GM21526 (cell line): ENCODE measurements at regions not wholly inside any gene's neighbourhood (a gene's known extent, or its start where the extent isn't known, plus 50 kb on each side); places are given as distances from the start of the nearest gene placed in this dataset.

ENCODE experiments used
- ATAC-seq: cut with Tn5 transposase; IDR thresholded peaks from one replicate; pipeline ENCODE4 v1.9.1; 2021; ENCODE audit warnings: moderate library complexity; ENCODE audit not compliant: unreplicated experiment, low FRiP score

DNA sequence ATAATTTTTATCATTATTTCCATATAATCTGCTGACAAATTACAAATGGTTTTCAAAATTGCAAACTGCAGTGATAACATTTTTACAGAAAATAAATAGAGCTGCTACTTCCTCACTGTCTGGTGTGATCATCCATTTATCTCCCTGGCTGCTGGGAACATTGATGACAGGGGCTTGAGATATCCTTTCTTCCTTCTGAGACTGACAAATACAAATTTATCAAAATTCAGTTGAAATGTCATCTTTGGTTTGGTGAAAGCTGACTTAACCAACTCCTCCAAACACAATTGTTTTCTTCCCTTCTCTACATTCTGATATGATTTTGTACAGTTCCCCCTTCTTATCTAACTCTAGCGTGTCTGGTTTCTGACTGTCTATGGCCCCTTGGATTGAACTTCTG is 611.8 kb upstream of the KLF4 start:
- no peak for ATAC-seq

DNA sequence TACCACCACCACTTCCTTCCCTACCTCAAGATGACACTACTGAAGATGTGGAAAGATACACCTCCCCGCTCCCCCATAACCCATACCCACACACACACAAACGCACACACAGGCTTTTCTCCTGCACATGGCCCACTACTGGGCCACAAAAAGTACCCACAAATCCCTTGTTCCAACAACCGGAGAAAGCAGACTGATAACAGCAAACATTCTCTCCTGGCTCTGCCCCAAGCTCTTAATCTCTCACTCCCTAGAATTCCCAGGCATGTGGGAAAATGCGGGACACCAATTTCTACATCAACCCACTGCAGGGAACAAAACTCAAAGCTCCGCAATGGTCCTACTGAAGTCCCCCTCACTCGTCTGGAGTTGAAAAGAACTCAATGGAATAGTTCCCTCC is 611.0 kb upstream of the KLF4 start:
- ATAC-seq = no peak

DNA sequence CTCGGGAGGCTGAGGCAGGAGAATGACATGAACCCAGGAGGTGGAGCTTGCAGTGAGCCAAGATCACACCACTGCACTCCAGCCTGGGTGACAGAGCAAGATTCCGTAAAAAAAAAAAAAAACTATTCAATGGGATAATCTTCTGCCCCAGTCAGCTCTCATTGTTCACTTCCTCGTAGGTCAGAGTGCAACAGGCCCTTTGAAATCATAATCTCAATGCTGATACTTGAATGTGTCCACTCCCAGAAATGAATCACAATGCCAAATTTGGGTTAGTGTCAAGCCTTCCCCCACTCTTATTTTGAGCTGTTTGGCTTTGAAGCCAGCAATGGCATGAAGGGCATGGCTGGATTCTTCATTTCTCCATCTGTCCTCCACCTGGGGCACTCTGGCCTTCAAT is 610.3 kb upstream of the KLF4 start:
- ATAC-seq = no peak

DNA sequence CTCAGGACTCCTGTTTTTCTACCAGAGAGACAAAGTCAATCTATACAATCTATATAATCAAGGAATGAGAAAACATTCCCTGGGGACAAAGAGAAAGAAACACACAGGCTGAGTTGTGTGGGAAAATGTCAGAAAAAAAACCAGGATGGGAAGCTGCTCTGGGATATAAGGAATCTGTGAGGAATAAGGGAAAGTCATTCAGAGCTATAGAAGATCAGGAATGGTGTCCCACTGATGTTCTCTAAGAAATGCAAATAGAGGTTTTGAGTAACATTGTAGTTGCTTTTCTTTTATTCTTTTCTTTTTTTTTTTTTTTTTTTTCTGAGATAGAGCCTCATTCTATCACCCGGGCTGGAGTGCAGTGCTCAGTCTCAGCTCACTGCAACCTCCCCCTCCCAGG is 605.9 kb upstream of the KLF4 start:
- ATAC-seq = no peak

DNA sequence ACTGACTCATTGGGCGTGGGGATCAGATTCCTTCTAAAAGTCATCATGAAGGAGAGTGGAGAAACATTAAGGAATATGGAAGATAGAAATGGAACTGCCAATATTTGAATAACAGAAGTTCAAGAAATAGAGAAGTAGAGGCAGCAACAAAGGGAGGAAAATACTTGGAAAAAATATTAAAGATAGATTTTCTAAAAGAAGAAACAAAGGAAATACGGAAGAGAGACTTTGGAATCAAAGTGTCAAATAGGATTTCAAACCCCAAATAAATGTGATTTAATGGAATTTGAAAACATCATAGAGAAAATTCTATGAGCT is 605.1 kb upstream of the KLF4 start:
- no peak for ATAC-seq

DNA sequence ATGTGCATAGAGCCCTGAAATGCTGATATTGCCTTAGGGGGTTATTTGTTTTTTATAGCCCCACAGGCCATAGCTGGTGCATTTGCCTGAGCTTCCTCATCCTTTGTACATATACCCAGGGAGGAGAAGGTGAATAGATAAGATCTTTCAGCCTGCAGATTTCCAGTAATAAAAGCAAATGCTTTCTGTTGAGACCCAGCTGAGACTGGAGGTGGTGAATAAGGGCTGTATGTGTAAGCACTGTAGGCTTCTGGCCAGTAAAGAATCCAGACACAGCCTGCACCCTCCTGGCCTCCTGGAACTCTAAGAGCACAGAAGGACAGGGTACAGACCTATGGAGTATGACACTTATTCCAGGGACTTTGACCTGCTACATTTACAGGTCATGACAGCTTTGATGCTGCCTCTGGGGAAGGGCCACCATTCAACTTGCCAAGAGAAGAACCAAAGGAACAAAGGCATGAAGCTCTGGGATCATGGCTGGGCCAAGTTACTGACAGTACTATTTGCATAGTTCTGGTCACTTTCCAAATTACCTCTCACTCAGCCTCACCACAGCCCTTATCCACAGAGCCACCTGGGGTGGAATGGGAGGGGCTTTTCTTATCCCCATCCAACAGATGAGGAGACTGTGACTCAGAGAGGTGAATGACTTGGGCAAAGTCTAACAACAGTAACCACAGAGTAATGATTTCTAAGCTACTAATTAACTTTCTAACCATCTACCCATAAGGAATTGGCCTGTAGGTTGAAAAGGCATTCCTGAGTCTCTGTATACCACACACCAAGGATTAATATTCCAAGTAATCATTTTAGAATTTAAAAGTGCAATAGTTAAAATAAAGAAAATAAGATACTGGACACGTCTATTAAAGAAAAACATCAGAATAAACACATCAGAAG is 604.5 kb upstream of the KLF4 start:
- no peak for ATAC-seq

DNA sequence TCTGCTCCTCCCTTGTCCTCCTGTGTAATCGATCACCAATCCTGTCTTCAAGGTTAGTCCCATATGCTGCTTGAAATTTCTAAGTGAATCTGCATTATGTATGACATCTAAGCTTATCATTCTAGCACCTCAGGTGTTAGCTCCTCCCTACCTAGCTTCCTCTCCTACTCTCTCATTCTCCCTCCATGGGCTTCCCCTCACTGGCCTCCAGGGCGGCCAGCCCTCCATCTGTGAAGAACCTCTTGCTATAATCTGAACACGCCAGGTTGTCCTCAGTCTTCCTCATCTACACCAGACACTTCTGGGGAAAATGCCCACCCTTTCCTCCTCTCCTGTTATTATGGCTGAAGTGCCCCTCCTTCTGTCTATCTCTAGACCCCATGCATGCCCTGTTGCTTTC is 599.3 kb upstream of the KLF4 start:
- ATAC-seq = no peak

DNA sequence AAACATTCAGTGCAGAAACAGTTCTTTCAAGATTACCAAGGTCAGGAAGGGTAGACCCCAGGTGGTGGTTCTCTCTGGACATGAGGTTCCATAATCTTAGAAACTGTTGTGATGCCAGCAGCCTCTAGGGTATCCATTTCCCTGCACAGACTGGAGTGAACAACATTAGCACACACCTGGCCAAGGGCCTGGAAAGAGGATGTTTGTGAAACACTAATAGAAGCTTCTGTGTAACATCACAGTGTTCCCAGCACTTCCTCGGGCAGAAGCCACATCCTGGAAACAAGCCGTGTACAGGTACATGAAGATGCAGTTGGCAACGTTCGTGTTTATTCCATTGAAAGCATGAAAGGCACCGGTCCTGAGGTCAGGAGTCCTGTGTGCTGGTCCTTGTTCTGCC is 598.2 kb upstream of the KLF4 start:
- ATAC-seq = no peak

DNA sequence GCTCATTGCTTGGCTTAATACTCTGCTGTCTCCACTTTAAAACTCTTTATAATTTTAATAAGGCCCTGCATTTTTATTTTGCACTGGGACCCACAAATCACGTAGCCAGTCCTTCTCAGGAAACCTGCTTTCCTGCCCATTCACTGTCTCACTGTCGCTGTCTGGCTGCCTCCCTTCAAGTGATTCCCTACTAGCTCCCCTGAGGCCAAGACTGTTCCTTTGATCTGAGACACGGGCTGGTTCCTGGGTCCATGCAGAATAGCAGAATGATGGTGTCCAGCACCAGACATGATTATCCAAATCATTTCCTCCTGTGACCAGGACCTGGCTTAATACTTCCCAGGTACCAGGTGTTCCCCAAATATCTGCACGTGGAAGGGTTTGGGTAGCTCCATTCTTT is 597.1 kb upstream of the KLF4 start:
- ATAC-seq = no peak

DNA sequence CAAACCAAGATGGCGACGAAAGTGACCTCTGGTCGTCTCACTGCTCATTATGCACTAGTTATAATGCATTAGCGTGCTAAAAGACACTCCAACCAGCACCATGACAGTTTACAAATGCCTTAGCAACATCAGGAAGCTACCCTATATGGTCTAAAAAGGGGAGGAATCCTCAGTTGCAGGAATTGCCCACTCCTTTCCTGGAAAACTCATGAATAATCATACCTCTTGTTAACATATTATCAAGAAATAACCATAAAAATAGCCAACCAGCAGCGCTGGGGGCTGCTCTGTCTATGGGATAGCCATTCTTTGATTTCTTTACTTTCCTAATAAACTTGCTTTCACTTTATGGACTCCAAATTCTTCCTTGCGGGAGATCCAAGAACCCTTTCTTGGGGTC is 595.7 kb upstream of the KLF4 start:
- ATAC-seq = no peak

DNA sequence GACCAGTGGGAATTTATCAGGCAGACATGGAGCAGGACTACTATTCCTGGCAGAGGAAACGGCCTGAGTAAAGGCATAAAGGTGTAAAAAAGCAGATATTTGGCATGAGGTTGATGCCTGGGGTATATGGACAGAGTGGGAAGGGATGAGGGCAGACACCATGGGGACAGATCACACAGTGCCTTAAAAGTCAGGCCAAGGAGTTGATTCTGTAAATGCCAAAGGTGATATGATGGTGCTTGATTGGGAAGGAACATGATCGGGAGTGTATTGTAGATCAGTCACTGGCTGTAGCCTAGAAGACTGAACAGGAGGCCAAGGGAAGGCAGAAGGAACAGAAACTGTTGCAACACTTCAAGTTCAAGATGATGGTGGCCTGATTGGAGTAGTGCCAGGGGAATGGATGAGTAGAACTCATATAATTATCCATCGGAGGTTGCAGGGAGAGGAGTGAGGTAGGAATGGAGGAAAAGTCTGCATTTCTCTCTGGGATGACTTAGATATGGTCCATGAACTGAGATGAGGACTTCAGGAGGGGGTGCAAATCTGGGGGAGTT is 594.3 kb upstream of the KLF4 start:
- no peak for ATAC-seq

DNA sequence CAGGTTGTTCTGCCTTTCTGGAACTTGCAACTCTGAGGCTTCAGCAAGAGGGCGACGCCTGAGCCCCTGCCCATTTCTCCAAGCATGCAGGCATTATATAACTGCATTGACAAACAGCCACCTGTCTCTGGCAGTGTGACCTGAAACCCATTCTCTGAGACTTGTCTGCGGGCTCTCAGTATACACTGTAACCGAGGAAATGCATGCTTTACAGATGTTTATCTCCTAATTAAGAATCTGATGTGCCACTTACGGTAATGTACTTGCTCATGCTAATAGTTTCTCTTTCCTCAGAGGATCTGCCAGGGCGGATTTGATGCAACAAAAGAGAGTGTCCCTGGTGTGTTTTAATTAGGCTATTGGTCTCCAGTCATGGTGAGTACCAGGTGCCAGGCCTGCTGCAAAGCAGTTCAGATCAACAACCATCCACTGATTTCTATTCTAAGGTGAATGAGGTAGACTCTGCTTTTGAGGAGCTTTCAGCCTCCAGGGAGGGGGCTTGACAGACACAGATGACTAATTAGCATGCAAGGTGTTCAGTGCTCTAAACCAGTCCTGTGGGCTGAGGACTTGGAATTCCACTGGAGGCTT is 593.7 kb upstream of the KLF4 start:
- ATAC-seq = no peak

DNA sequence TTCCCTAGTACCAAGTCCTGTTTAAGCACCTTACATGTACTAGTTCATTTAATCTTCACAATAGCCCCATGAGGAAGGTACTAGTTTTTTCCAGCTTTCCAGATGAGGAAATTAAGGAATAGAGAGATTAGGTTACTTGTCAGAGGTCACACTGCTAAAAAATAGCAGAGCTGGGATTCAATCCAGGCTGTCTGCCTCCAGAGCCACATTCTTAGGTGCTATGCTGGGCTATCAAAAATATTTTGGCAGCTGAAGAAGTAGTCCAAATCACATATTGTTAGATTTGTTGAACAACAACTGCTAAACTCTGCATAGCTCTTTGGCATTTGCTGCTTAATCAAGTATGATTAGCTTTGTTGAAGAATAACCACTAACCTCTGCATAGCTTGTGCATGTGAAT is 591.5 kb upstream of the KLF4 start:
- no peak for ATAC-seq

DNA sequence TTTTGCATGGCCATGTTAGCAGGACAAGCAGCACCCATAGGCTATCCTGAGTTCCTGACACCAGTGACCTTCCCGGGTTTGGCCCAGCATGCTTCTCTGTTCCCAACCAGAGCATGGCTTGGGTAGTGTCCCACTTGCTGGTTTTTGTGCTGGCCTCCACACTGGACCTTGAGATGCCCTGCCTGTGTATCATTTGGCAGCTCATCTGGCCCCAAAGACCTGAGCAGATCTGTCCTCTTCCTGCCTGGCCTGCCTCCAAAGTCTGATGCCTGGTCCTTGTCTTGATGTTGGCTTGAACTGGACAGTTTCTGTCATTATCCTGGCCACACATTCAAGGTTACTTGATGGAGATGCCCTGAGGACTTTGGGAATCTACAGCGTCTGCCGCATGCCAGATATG is 590.7 kb upstream of the KLF4 start:
- no peak for ATAC-seq

DNA sequence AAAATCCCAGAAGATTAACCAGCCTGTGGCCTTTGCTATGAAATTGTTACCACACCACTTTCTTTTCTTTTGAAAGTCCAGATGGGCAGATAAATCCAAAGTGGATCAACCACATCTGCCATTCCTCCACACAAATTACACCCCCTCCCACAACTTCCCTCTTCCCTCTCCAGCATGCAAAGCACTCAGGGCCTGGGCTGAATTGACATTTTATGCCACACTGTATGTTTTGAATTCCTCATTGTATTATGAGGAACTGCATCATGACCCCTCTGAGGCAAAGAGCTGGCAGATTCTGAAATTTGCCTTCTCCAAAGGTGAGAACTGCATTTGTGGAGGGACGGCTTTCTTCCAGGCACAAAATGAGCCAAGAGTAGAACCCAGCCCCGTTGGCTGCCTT is 589.2 kb upstream of the KLF4 start:
- no peak for ATAC-seq

DNA sequence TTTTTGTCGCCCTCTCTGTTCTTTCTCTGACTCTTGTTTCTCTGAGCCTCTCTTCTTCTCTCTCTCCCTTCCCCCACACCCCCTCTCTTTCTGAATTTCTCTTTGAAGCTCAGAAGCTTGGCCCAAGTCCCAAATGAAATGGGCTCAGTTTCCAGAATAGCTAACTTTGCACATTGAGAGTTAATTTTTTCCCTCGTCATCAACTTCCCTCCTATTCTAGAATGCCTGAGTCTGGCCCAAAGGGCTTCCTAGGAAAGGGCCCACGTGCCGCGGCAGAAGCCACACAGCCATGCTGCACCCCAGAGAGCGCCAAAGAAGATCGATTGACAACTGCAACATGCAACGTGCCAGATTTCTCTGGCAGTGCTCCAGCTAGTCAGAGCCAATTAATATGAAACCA is 588.8 kb upstream of the KLF4 start:
- no peak for ATAC-seq

DNA sequence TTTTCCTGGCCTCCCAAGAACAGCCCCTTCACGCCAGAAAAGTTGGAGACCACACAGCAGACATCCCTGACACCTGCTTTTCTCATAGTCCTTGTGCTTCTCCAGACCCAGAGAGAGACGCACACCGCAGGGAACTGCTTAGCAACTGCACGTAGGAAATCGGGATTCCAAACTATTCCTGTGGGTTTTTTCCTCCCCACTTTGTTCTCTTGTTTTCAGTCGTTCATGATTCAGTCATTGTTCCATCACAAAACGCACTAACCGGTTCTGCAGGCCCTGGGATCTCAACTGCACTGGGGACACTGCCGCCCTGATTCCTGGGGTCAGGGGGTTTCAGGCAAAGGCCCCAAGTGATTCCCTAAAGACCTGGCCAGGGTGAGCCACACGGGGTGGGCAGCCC is 588.0 kb upstream of the KLF4 start:
- ATAC-seq = no peak

DNA sequence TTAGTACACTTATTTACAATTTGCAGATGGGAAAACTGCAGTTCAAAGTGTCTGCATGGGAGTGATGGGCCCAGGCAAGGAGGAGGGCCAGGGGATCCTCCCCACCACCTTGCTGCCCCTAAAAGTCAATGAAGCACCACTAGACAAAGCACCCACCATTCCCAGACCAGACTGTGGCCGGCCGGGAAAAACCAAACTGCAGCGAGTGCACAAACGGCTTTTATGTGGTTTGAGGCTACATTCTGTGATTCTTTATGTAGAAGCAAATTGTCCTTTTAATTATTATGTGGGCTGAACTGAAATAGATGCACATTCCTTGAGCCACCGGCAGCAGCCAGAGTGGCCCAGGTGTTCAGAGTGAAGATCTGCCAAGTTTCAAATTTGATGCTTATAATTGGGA is 585.3 kb upstream of the KLF4 start:
- no peak for ATAC-seq

DNA sequence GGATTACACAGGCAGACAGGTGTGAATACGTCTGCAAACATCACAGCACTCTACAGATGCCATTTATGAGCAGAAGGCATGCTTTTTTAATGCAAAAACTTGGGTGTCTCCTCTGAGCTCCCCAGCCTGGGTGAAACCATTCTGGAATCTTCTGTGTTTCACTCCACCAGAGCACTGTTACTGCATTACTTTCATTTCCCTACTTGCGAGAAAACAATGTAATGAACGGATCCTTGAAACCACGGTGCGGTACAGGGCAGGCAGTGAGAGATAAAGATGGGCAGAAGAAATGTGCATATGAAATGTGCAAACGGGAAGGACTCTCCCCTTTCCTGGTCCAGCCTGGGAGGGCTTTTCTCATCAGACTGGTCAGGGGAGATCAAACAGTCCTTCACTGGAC is 584.3 kb upstream of the KLF4 start:
- ATAC-seq = no peak

DNA sequence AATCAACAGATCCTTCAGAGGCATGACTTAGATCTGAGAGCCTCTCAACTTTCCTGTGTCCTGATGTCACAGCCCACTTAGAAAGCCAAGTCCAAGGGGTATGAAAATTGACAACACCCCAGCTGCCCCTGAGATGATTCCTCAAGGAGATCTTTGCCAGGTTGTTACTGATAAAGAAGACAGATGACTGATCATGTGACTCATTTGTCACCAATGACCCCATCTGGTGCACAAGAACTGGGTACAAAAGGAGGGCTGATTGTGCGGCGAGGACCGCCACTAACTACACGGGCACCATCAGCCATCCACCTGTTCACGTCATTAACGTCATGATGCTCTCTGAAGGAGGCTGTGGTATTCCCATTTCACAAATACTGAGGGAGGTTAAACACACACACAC is 583.2 kb upstream of the KLF4 start:
- no peak for ATAC-seq

DNA sequence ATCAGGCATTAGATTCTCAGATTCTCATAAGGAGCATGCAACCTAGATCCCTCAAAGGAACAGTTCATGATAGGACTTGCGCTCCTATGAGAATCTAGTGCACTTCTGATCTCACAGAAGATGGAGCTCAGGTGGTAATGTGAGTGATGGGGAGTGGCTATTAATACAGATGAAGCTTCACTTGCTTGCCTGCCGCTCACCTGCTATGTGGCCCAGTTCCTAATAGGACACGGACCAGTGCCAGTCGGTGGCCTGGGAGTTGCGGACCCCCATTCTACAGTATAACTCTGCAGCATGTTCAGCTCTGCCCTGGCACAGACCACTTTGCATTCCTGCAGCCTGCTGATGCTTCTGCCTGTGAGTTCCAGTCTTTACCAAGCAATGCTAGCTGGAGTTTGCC is 581.3 kb upstream of the KLF4 start:
- no peak for ATAC-seq

DNA sequence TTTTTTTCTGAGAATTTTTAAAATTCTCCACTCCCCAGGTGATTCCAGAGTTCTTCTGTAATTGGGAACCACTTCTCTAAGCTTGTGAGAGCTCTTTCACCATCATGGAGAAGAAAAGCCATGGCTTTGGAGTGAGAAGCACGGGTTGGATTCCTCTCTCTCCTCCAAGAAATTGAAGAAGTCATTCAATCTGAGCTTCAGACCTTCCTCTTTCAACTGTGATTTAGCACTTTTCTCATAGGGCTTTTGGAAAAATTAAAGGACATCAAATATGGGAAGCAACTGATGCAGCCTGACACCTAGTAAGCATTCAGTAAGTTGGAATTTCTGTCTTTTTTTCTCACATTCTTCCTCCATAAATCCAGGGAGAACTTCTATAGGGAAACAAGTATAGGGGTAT is 580.4 kb upstream of the KLF4 start:
- ATAC-seq = no peak
